ENCODE measurements at regions not wholly inside any gene's neighbourhood (a gene's known extent, or its start where the extent isn't known, plus 50 kb on each side); places are given as distances from the start of the nearest gene placed in this dataset.
A peak's percentile ranks its signal among the peaks of the same experiment; 100 is the strongest.

- no peak for DNase-seq
Measured at GRCh38 chr10:6919077-6919476, 339.0 kb upstream of the PRKCQ start.

DNA sequence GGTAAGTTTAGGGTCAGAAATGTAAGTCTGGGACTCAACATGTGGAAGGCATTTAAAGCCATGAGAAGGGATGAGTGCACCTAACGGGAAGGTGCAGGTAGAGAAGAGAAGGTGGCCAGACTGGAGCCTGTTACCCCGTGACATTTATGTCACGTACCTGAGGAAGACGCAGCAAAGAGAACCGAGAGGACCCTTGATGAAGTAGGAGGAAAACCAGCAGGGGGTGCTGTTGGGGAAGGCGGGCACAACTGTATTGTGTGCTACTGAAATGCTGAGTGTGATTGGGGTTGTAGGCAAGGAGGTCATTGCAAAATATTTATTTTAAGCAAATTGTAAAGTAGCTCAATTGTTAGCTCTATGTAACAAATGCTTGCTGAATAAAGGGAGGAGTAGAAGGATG lies 338.2 kb upstream of the PRKCQ start:
- DNase-seq, result no peak

GRCh38 chr10:6917125-6917524 lies 337.0 kb upstream of the PRKCQ start:
- DNase-seq, result no peak

DNA sequence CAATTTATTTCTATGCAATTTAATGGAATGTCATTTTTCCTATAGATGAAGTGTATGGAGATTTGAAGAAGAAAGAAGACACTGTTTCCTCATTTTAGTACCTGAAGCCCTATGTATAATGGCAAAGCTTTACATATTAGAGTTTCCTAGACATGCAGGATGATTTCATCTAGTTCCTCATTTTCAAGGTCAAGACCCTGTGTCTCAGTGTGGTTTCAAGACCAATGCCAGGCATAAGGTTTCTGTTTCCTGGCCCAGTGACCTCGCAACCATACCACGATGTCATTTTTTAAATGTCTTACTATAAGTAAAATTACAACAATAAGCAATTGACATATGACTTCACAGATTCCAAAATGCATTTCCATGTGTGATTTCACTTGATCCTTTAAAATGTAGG lies 336.5 kb upstream of the PRKCQ start:
- DNase-seq, result no peak

DNA sequence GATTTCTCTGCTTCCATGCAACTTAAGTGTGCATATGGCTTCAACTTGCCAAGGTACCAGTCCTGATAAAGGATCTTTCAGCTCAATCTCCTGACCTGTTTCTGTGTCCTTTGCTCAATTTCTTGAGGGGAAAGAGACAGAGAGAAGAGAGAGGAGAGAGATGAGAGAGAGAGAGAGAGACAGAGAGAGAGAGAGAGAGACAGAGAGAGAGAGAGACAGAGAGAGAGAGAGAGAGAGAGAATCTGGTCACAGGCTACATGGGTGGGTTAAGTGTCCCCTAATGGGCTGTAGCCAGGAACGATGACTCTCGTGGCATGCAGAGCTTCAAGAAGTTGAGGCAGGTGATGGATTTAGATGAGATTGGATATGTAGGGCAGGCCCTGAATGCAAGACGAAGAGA lies 335.2 kb upstream of the PRKCQ start:
- DNase-seq, result no peak

DNA sequence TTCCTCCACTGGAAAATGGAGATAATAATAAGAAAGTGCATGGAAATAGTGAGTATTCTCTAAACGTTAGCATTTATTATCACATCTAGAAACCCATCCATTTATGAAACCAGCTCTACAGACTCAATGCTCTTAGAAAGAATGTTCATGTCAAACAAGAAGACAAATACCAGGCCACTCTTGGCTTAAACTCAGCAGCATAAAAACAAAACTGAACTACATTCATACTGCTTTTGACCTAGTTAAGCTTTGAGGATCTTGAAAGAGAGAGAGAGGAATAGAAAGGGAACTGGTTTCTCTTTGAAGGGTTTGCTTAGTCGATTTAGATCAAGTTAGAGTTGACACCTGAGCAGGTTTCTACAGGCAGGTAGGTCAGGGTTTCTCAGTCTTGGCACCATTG lies 332.9 kb upstream of the PRKCQ start:
- no peak for DNase-seq

DNA sequence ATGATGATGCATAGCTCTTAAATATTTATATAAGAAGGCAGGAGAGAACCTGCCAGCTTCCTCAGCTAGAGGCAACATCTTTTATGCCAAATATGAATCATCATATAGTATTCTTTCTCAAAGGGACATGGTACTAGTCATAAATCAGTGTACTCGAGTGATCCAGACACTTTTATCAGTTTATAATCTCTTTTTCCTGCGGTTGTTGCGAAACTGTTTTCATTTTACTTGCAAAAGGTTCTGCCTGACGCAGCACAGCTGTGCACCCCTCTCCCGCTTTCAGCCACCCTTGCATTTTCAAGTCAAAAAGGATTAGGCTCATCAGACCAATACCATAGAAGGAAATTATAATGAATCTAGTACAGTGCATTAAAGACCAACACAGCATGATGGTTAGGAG lies 332.3 kb upstream of the PRKCQ start:
- no peak for DNase-seq

- DNase-seq, result no peak
Measured at GRCh38 chr10:6912021-6912420, 331.9 kb upstream of the PRKCQ start.

DNA sequence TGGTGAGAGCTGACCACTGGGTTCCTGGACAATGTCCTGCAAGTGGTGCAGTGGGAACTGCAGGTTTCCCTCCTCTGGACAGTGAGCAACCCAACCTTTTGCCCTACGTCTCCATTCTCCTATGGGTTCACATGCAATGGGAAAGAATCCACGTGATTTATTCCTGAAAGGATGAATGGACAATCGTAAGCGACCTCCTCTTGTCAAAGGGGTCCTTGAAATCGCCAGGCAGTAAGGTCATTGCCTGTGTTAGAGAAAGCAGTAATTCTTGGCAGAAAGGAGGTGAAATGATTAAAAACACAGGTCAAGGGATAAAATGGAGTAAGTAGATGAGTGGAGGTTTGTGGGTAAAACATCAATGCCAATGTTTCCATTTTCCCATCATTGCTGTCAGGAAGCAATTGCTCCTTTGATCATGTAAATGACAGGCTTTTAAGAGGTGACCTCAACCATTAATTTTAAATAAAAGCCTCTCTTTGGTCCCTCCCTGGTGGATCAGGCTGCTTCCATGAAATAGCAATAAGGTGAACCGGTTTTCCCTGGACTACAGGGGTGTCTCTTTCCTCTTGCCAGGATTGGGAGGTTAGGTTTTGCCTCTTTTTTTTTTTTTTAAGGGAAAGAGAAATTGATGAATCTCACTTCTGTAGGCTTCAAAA lies 330.0 kb upstream of the PRKCQ start:
- DNase-seq, result no peak

GRCh38 chr10:6907877-6908530 lies 327.9 kb upstream of the PRKCQ start:
- no peak for DNase-seq

DNA sequence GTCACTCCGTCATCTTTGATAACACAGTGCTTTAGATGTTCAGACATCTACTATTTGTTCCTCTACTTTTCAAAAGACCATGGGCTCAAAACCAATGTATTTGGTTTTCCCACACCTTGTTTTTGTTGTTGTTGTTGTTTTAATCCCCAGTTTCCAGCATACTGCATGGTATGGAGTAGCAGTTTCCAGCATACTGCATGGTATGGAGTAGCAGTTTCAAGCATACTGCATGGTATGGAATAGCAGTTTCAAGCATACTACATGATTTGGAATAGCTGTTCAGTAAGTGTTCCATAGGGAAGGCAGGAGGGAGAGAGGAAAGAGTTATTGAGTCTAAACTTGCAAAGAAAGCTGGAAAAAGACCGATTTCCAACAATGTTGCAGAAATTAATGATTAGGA lies 314.3 kb upstream of the PRKCQ start:
- no peak for DNase-seq

DNA sequence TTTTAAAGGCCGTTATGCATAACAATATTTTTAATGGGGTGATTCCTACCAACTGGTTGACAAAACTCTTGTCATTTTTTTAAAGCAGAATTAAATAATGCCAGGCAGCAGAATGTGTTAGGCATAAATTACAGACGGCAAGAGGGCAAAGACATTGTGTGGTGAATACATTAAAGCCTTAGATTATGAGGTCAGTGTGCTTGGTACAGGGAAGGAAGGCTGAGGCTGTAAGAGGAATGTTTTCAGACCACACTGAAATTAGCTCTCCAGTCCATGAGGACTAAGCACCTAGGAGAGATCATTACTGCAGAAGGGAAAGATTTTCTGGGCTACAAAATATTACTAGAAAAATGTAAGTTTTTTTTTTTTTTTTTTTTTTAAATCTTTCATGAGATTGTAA lies 312.8 kb upstream of the PRKCQ start:
- DNase-seq, result no peak

GRCh38 chr10:6891924-6892323 lies 311.8 kb upstream of the PRKCQ start:
- DNase-seq, result no peak

- no peak for DNase-seq
Measured at GRCh38 chr10:6889718-6890117, 309.6 kb upstream of the PRKCQ start.

GRCh38 chr10:6888434-6888833 lies 308.4 kb upstream of the PRKCQ start:
- DNase-seq, result no peak

GRCh38 chr10:6885284-6885683 lies 305.2 kb upstream of the PRKCQ start:
- DNase-seq, result no peak

- DNase-seq, result no peak
Measured at GRCh38 chr10:6881987-6882386, 301.9 kb upstream of the PRKCQ start.

DNA sequence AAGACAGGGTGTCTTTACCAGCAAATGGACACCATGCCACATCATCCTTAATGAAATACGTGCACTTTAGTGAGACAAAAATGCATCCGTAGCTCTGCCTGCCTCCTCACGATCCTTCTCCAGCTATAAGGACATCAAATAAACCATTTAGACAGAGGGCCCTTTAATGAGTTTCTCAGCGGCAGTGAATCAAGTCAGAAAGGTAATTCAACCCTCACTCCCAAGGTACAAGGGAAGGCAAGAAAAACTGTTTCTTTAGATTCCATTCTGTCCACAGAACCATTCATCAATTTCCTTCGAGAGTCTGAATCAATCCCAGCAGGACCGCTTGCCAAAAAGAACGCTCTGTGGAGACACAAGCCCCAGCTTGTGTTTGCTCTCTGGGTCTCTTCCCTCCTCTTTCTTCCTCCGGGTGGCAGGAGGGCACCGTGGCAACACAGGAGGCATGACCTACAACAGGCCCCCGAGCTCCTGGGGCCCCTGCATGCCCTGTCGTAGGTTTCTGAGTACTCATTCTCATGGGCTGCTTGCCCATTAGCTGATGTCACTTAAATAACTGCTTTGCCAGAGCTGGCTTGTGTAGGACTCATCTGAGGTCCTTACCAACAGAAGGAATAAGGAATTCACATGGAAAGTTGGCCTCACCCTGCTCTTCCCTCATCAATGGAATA lies 297.8 kb upstream of the PRKCQ start:
- no peak for DNase-seq

GRCh38 chr10:6877336-6877721 lies 297.3 kb upstream of the PRKCQ start:
- no peak for DNase-seq

- no peak for DNase-seq
Measured at GRCh38 chr10:6875269-6875865, 295.3 kb upstream of the PRKCQ start.

DNA sequence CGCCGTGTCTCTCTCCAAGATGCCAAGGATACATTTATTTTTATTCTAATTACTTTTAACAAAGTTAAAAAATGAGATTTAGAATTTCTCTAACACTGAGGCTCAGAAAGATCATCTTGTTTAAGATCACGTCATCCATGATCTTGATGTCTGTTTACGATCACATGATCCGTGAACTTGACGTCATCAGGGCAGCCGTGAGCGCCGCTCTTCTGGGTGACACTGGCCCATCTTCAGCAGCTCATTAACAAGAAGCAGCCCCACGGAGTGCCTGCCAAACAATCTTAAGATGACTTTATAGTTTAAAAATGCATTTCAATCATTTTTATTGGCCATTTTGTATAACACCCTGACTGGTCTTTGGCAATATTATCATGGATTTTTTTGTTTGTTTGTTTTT lies 291.1 kb upstream of the PRKCQ start:
- no peak for DNase-seq

DNA sequence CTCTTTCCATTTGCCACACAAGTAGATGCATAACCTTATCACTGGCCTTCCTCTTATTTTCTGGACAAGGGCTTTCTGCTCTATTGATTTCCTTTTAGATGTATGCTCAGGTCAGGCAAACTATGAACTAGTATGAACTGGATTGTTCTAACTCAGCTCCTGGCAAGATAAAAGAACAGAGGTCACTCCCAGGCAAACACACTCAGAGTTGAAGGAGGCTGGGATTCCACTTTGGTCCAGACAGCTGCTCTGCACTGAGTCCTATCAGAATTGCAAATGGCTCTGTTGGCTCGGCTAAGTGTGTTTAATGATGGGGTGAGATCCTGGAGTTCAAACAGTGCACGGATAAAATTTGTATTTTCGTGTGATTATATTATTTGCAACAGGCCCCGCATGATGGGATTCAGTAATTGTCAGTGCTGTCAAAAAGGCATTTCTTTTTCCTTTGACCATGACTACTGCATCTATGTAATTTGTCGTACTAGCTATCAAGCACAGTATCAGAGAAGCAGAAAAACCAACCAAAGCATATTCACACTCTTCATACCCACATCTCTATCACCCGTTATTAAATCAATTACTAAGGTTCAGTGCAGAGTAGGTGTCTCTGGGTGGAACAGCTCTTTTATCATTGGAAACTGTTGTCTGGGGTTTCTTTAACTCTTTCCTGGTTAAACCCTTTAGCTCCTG lies 288.1 kb upstream of the PRKCQ start:
- peak; percentile 62 for DNase-seq

GRCh38 chr10:6866757-6867156 lies 286.7 kb upstream of the PRKCQ start:
- DNase-seq, result no peak

DNA sequence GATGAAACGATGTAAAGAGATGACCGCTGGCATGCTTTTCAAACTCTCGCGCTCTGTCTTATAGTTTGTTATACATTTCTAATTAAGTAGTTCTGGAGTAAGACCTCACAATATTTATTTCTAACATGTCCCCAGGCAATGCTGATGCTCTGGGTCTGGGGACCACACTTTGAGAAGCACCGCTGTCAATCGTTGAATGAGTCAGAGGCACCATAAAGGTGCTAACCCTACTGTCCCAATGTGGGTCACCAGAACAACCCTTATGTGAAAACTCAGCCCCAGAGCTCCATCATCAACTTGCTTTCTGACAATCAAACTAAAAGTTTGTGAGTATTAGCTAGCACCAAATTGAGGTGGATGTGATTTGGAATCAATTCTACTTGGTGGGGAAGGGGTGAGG lies 284.1 kb upstream of the PRKCQ start:
- DNase-seq, result no peak

All from NCI-H187 treated with DMSO at 0.1 percent for 48 hours (cell line).